ENCODE measurements at regions not wholly inside any gene's neighbourhood (a gene's known extent, or its start where the extent isn't known, plus 50 kb on each side); places are given as distances from the start of the nearest gene placed in this dataset.
"Not testable (repeated sequence)": the region's sequence is repeated elsewhere in the genome, so short reads cannot be mapped to it uniquely, and the experiment has no call there.

GRCh38 chr5:60445921-60446320, 254.0 kb downstream of the DEPDC1B start:
- ChIA-PET CTCF (no interaction called here), POLR2A (no interaction called here)
- Mint-ChIP-seq H3K27me3 (no peaks in the 10 kb centered on the region), H3K27ac (no peak overlapping the region), H3K36me3 (no peaks in the 10 kb centered on the region), H3K4me1 (ENCODE audit: low read depth) (no peaks in the 10 kb centered on the region), H3K9me3 (peaks cover 7% of the 10 kb centered on the region), H3K4me3 (no peak overlapping the region)
- no peak for DNase-seq
- intact Hi-C loops (cut with micrococcal nuclease), result no loop called here

DNA sequence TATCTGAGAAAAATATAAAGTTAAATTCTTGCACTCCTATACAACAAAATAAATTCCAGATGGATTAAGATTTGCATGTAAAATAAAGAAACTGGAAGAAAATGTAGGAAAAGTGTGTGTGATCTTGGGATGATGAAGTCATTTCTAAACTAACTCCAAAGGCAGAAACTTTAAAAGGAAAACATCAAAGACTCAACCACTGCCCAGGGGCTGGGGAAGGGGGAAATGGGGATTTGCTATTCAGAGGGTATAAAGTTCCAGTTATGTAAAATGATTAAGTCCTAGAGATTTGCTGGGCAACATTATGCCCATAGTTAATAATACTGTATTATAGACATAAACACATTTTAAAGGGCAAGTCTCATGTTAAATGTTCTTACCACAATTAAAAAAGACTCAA, 254.5 kb downstream of the DEPDC1B start:
- POLR2A ChIA-PET, result no interaction called here

GRCh38 chr5:60444661-60445360, 255.2 kb downstream of the DEPDC1B start:
- Mint-ChIP-seq H3K9me3 (peaks cover 7% of the 10 kb centered on the region), H3K36me3 (no peaks in the 10 kb centered on the region), H3K27me3 (no peaks in the 10 kb centered on the region), H3K27ac (no peak overlapping the region), H3K4me3 (no peak overlapping the region), H3K4me1 (ENCODE audit: low read depth) (no peaks in the 10 kb centered on the region)
- intact Hi-C loops (cut with micrococcal nuclease), result no loop called here
- ChIA-PET POLR2A (no interaction called here), CTCF (interaction anchor here (0.6 kb wide), 1 partner anchor 132 kb away, joined by 4 read pairs; no protein-coding TSS in a partner anchor)
- no peak for DNase-seq

More for the DNA sequence above, 254.5 kb downstream of the DEPDC1B start:
- no peaks in the 10 kb centered on the region for H3K27me3 Mint-ChIP-seq
- no peaks in the 10 kb centered on the region for H3K36me3 Mint-ChIP-seq
- intact Hi-C loops (cut with micrococcal nuclease), result no loop called here
- DNase-seq, result no peak
- H3K4me3 Mint-ChIP-seq, result no peak overlapping the region
- no peaks in the 10 kb centered on the region for H3K4me1 Mint-ChIP-seq (ENCODE audit: low read depth)
- peaks cover 7% of the 10 kb centered on the region for H3K9me3 Mint-ChIP-seq
- no peak overlapping the region for H3K27ac Mint-ChIP-seq
- CTCF ChIA-PET, result interaction anchor here (0.6 kb wide), 1 partner anchor 132 kb away, joined by 4 read pairs; no protein-coding TSS in a partner anchor

DNA sequence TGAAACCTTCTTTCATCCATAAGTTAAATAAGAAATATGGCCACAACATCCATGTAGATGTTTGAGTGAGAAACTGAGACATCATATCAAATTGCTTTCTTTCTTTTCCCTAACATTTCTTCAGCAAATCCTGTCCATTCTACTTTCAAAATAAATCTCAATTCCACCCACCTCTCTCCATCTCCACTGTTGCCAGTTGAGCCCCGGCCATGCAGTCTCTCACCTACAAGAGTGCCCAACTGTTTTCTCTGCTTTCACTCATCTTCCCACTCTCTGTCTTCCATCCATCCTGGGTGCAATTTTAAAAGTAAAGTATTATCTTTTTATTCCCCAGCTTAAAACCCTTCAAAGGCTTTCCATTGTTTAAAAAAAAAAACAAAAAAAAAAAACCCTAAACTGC, 260.4 kb downstream of the DEPDC1B start:
- no peaks in the 10 kb centered on the region for H3K36me3 Mint-ChIP-seq
- POLR2A ChIA-PET, result no interaction called here

DNA sequence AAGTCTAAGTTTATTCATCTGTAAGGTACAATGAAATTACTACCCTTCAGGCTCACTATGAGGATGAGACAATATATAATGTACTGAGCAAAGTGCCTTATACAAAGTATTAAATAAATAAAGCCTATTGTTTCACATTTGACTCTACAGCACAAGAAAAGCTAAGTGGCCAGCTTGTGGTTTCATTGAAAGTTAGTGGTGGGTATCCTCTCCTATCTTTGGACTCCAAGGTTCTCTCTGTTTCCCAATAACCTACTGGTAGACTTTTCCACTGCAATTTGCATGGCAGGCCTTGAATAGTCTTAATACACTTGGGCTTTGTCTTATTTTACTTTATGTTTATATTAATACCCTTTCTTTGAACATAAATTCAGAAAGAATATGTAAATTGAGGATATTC, 262.7 kb downstream of the DEPDC1B start:
- no peak for DNase-seq
- H3K27me3 Mint-ChIP-seq, result no peaks in the 10 kb centered on the region
- no peaks in the 10 kb centered on the region for H3K4me1 Mint-ChIP-seq (ENCODE audit: low read depth)
- no peak overlapping the region for H3K4me3 Mint-ChIP-seq
- no peak overlapping the region for H3K27ac Mint-ChIP-seq
- CTCF ChIA-PET, result no interaction called here
- intact Hi-C loops (cut with micrococcal nuclease), result no loop called here
- peaks cover 6% of the 10 kb centered on the region for H3K9me3 Mint-ChIP-seq
- no peaks in the 10 kb centered on the region for H3K36me3 Mint-ChIP-seq
- POLR2A ChIA-PET, result no interaction called here

More for the DNA sequence above, 260.4 kb downstream of the DEPDC1B start:
- Mint-ChIP-seq H3K9me3 (peaks cover 7% of the 10 kb centered on the region), H3K27ac (no peak overlapping the region), H3K4me1 (ENCODE audit: low read depth) (no peaks in the 10 kb centered on the region), H3K27me3 (no peaks in the 10 kb centered on the region), H3K4me3 (no peak overlapping the region)
- DNase-seq, result no peak
- CTCF ChIA-PET, result no interaction called here
- intact Hi-C loops (cut with micrococcal nuclease), result no loop called here

- POLR2A ChIA-PET, result no interaction called here
Measured at GRCh38 chr5:60436518-60436917, 263.4 kb downstream of the DEPDC1B start.

DNA sequence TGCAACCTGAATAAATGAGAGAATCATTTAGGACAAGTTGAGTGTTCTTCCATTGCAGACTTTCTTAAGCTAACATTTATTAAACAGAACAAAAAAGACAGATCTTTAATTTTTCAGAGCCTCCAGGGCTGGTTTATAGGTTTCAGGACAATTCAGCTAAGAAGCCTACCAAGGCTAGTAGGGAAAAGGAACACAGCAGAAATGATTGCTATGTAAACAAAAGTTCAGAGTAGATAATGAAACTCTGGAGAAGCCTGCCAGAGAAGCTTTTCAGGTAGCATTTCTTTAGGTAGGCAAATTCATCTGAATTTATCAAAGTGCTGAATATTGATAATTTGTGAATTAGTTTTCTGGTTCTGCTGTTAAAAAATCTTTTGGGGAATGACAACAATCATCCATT, 264.2 kb downstream of the DEPDC1B start:
- H3K27me3 Mint-ChIP-seq, result no peaks in the 10 kb centered on the region
- H3K4me1 Mint-ChIP-seq (ENCODE audit: low read depth), result no peaks in the 10 kb centered on the region
- no peak overlapping the region for H3K27ac Mint-ChIP-seq
- CTCF ChIA-PET, result no interaction called here
- intact Hi-C loops (cut with micrococcal nuclease), result no loop called here
- POLR2A ChIA-PET, result no interaction called here
- no peak for DNase-seq
- H3K9me3 Mint-ChIP-seq, result peaks cover 4% of the 10 kb centered on the region
- H3K36me3 Mint-ChIP-seq, result no peaks in the 10 kb centered on the region
- no peak overlapping the region for H3K4me3 Mint-ChIP-seq

More at GRCh38 chr5:60436518-60436917, 263.4 kb downstream of the DEPDC1B start:
- H3K4me3 Mint-ChIP-seq, result no peak overlapping the region
- no peaks in the 10 kb centered on the region for H3K36me3 Mint-ChIP-seq
- intact Hi-C loops (cut with micrococcal nuclease), result no loop called here
- DNase-seq, result no peak
- CTCF ChIA-PET, result no interaction called here
- H3K9me3 Mint-ChIP-seq, result peaks cover 4% of the 10 kb centered on the region
- H3K4me1 Mint-ChIP-seq (ENCODE audit: low read depth), result no peaks in the 10 kb centered on the region
- H3K27me3 Mint-ChIP-seq, result no peaks in the 10 kb centered on the region
- H3K27ac Mint-ChIP-seq, result no peak overlapping the region

- POLR2A ChIA-PET; H3K9me3 Mint-ChIP-seq; intact Hi-C loops (cut with micrococcal nuclease); H3K27ac Mint-ChIP-seq; H3K4me1 Mint-ChIP-seq (ENCODE audit: low read depth); H3K4me3 Mint-ChIP-seq; H3K27me3 Mint-ChIP-seq; DNase-seq; H3K36me3 Mint-ChIP-seq; CTCF ChIA-PET: not testable (repeated sequence)
Measured at GRCh38 chr5:60426189-60426588, 273.8 kb downstream of the DEPDC1B start.

DNA sequence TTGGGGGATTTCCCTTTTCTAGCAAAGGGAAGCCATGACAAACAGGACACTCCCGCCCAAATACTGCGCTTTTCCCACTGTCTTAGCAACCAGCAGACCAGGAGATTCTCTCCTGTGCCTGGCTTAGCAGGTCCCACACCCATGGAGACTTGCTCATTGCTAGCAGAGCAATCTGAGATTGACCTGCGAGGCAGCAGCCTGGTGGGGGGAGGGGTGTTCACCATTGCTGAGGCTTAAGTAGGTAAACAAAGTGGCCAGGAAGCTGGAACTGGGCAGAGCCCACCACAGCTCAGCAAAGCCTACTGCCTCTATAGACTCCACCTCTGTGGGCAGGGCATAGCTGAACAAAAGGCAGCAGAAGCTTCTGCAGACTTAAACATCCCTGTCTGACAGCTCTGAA, 279.2 kb downstream of the DEPDC1B start:
- H3K36me3 Mint-ChIP-seq; H3K9me3 Mint-ChIP-seq; intact Hi-C loops (cut with micrococcal nuclease); DNase-seq; H3K27me3 Mint-ChIP-seq; POLR2A ChIA-PET; H3K27ac Mint-ChIP-seq; CTCF ChIA-PET; H3K4me3 Mint-ChIP-seq; H3K4me1 Mint-ChIP-seq (ENCODE audit: low read depth): not testable (repeated sequence)

GRCh38 chr5:60417500-60418181, 282.3 kb downstream of the DEPDC1B start:
- intact Hi-C loops (cut with micrococcal nuclease), result no loop called here
- CTCF ChIA-PET, result no interaction called here
- Mint-ChIP-seq H3K36me3 (no peaks in the 10 kb centered on the region), H3K4me3 (no peak overlapping the region), H3K27ac (no peak overlapping the region), H3K27me3 (no peaks in the 10 kb centered on the region), H3K4me1 (ENCODE audit: low read depth) (no peaks in the 10 kb centered on the region), H3K9me3 (no peaks in the 10 kb centered on the region)
- DNase-seq, result no peak
- POLR2A ChIA-PET, result no interaction called here

- no peak overlapping the region for H3K4me3 Mint-ChIP-seq
- DNase-seq, result no peak
- intact Hi-C loops (cut with micrococcal nuclease), result no loop called here
Measured at GRCh38 chr5:60415443-60415842, 284.5 kb downstream of the DEPDC1B start.

DNA sequence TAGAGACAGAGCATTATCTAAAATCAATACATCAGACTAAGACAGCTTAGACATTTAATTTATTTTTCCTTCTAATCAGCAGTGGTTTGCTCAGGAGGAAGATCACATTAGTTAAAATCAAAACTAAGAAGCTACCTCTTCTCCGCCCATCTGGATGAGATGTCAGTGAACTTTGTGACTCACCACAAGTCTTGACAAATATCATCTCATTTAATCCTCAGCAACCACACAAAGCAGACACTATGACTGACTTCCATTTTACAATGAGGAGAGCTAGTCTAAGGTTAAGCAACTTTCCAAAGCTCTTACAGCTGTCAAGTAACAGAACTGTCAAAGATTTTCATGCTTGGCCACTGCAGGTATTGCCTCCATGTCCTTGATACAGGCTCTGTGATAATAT, 289.5 kb downstream of the DEPDC1B start:
- Mint-ChIP-seq H3K4me1 (ENCODE audit: low read depth) (no peaks in the 10 kb centered on the region), H3K9me3 (no peaks in the 10 kb centered on the region), H3K27ac (no peak overlapping the region), H3K27me3 (no peaks in the 10 kb centered on the region), H3K36me3 (no peaks in the 10 kb centered on the region), H3K4me3 (no peak overlapping the region)
- no peak for DNase-seq
- CTCF ChIA-PET, result no interaction called here
- intact Hi-C loops (cut with micrococcal nuclease), result no loop called here
- POLR2A ChIA-PET, result no interaction called here

More at GRCh38 chr5:60415443-60415842, 284.5 kb downstream of the DEPDC1B start:
- POLR2A ChIA-PET, result no interaction called here
- H3K4me1 Mint-ChIP-seq (ENCODE audit: low read depth), result no peaks in the 10 kb centered on the region
- no peaks in the 10 kb centered on the region for H3K9me3 Mint-ChIP-seq
- CTCF ChIA-PET, result no interaction called here
- H3K27ac Mint-ChIP-seq, result no peak overlapping the region
- no peaks in the 10 kb centered on the region for H3K27me3 Mint-ChIP-seq
- no peaks in the 10 kb centered on the region for H3K36me3 Mint-ChIP-seq

DNA sequence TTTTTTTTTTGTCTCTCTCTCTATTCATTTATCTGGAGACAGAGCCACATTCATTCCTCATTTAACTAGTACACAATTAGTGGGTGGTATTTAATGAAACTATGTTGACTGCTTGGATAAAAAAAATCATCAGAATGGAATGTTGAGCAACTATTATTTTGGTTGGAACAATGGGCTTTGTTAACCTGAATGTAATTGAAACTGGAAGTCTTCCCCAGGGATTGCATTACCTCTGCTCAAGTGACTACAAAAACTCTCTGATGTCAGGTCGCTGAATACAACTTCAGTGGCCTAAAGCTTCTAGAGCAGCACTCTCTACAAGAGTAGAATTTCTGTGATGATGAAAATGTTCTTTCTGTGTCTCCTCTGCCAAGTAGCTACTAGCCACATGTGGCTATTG, 295.8 kb downstream of the DEPDC1B start:
- H3K27ac Mint-ChIP-seq, result no peak overlapping the region
- H3K4me1 Mint-ChIP-seq (ENCODE audit: low read depth), result no peaks in the 10 kb centered on the region
- POLR2A ChIA-PET, result no interaction called here
- DNase-seq, result no peak
- CTCF ChIA-PET, result no interaction called here
- no peaks in the 10 kb centered on the region for H3K27me3 Mint-ChIP-seq
- intact Hi-C loops (cut with micrococcal nuclease), result no loop called here
- H3K4me3 Mint-ChIP-seq, result no peak overlapping the region
- H3K36me3 Mint-ChIP-seq, result no peaks in the 10 kb centered on the region
- peaks cover 2% of the 10 kb centered on the region for H3K9me3 Mint-ChIP-seq
